HG03064 (cell line): ENCODE measurements at regions not wholly inside any gene's neighbourhood (a gene's known extent, or its start where the extent isn't known, plus 50 kb on each side); places are given as distances from the start of the nearest gene placed in this dataset.
"Not testable (repeated sequence)": the region's sequence is repeated elsewhere in the genome, so short reads cannot be mapped to it uniquely, and the experiment has no call there.

ENCODE experiments used
- ATAC-seq: cut with Tn5 transposase; IDR thresholded peaks from one replicate; pipeline ENCODE4 v1.9.1; 2021; ENCODE audit warnings: low read depth; ENCODE audit not compliant: unreplicated experiment

- ATAC-seq: not testable (repeated sequence)
Observed at GRCh38 chr21:7826174-7826573, 2695.2 kb upstream of the TPTE start.

- ATAC-seq: not testable (repeated sequence)
Observed at GRCh38 chr21:7828260-7828659, 2693.1 kb upstream of the TPTE start.

GRCh38 chr21:7829411-7829810, 2692.0 kb upstream of the TPTE start:
- not testable (repeated sequence) for ATAC-seq

- not testable (repeated sequence) for ATAC-seq
Observed at GRCh38 chr21:7837315-7837714, 2684.1 kb upstream of the TPTE start.

GRCh38 chr21:7853426-7853825, 2668.0 kb upstream of the TPTE start:
- ATAC-seq: not testable (repeated sequence)

- ATAC-seq: not testable (repeated sequence)
Observed at GRCh38 chr21:7853836-7854235, 2667.5 kb upstream of the TPTE start.
